Transverse colon (tissue), 3 donors: ENCODE measurements at regions not wholly inside any gene's neighbourhood (a gene's known extent, or its start where the extent isn't known, plus 50 kb on each side); places are given as distances from the start of the nearest gene placed in this dataset.

Experiments used
- CTCF ChIP-seq, 5 experiments: fragments of 200-600 bp in 3 of 5; fragments of 450-650 bp in 2 of 5; sonication (generic) in 3 of 5; IDR thresholded peaks; 1 replicate in 2 of 5; 2 replicates in 3 of 5; pipeline ENCODE4 v1.5.1; 2016 to 2017; ENCODE audit warnings: antibody characterized with exemption in 5 of 5, inconsistent platforms in 3 of 5, mild to moderate bottlenecking in 2 of 5, moderate library complexity in 1 of 5
- POLR2A ChIP-seq: fragments of 450-650 bp; IDR thresholded peaks from one replicate; pipeline ENCODE4 v1.6.1; 2016; ENCODE audit warnings: antibody characterized with exemption, mild to moderate bottlenecking, moderate library complexity

- no peak for TF ChIP-seq CTCF (IDR thresholded peaks at IDR 0.05)
- TF ChIP-seq POLR2A = no peak
These were observed 247.5 kb upstream of the GALNT17 start for GRCh38 chr7:70884440-70884764.
